Superior temporal gyrus (tissue), 1 donor: ENCODE measurements at regions not wholly inside any gene's neighbourhood (a gene's known extent, or its start where the extent isn't known, plus 50 kb on each side); places are given as distances from the start of the nearest gene placed in this dataset.

Experiments used
- DNase-seq: peaks from one replicate; pipeline ENCODE4 v3.0.0-alpha.2; 2016; ENCODE audit errors: extremely low spot score

DNA sequence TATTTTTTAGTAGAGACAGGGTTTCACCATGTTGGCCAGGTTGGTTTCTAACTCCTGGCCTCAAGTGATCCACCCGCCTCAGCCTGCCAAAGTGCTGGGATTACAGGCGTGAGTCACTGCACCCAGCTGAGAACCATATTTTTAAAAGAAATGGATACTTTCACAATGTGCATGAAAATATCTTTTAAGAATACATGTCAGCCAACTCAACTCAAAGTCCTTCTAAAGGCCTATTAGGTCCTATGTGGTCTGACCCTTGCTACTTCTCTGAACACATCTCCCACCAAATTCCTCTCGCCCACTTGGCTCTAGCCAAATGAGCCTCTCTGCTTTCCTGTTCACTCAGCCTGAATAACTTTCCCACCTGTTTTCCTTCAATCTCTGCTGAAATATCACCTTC, 119.6 kb downstream of the MTX2 start:
- no peak for DNase-seq

DNA sequence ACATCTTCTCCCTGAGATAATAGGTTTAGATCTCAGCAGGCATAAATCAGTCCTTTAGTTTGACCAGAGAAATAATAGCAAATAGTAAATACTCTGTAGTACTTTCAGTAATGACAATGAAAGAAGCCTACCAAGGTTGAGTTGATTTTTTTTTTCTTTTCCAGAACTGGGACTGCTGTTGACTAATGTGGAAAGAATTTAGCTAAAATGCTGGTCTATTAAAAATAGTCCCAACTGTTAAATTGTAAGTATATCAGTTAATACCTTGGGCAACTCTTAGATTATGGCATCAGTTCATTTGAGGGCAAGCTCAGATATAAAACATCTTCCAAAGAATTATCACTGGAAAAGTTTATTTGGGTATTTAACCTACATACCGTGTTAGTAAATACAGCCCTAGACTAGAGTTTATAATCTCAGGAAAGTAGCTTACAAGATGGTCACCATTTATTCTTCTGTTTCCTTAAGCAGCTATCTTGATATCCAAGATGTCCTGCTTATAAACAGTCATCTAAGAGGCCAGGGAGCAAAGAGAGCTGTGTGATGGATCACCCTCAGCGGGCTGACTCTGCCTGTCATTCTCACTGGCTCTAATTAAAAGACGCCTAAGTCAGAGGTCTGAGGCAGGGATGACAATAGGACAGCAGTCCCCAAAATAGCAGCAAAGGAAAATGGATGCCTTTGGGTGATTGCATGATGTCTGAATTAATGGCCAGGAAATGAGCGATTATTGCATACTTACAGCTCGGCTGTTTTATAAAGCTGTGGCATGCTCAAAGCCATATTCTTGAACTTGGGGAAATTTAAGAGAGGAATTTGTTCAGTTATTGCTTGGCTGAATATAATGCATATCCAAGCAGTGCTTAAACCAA, 121.3 kb downstream of the MTX2 start:
- no peak for DNase-seq

GRCh38 chr2:176391148-176391419, 121.8 kb downstream of the MTX2 start:
- DNase-seq, result no peak

- no peak for DNase-seq
Observed at GRCh38 chr2:176392249-176392648, 123.0 kb downstream of the MTX2 start.

DNA sequence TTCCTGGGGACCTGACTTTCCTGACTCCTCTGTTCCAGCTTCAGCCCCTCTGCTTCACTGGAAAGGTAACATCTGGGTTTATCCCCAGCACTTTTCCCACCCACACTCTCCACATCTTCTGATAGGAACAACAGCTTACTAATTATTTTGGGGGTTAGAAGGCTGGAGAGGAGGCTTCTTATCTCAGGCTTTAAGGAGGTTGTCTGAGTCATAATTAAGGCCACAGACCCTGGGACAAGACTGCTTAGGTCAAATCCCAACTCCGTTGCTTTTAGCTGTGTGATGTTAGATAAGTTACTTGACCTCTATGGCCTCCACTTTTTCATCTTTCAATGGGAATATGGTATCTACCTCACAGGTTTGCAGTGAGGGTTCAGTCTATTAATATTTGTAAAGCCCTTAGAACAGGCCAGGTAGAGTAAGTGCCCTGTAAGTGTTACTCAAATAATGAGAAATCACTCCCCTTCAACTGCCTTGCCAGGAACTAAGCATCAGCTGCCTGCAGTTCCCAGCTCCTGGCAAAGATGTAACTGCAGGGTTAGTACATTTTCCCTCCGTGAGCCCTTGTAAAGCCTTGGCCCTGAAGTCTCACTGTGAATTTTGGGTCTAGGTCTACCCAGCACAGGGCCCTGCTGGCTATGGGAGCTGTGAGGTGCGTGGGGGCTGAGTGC, 123.6 kb downstream of the MTX2 start:
- DNase-seq, result no peak

DNA sequence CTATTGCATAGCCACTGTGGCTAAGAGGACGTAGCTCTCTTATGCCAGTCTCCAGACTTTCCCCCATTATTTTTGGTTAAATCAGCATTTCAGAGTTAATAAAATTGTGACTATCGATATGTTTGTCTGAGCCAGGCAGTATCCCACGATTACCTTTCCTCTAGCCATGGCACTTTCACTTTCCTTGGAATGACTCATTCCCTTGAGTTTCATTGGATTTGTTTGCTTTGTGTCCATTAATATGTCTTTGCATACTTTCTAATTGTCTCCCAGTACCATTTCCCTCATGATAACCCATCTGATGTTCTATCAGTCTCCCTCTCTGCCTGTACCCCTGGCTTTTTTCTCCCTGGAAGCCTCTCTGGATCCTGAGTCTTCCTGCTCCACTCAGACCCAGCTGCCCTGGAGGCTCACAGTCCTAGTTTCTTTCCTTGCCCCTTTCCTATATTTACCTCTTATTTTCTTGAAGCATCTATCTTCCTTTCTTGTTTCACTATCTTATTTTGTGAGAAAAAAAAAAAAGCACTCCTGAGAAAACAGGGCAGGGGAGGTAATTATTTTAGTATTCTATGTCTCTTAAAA, 126.1 kb downstream of the MTX2 start:
- DNase-seq, result no peak

DNA sequence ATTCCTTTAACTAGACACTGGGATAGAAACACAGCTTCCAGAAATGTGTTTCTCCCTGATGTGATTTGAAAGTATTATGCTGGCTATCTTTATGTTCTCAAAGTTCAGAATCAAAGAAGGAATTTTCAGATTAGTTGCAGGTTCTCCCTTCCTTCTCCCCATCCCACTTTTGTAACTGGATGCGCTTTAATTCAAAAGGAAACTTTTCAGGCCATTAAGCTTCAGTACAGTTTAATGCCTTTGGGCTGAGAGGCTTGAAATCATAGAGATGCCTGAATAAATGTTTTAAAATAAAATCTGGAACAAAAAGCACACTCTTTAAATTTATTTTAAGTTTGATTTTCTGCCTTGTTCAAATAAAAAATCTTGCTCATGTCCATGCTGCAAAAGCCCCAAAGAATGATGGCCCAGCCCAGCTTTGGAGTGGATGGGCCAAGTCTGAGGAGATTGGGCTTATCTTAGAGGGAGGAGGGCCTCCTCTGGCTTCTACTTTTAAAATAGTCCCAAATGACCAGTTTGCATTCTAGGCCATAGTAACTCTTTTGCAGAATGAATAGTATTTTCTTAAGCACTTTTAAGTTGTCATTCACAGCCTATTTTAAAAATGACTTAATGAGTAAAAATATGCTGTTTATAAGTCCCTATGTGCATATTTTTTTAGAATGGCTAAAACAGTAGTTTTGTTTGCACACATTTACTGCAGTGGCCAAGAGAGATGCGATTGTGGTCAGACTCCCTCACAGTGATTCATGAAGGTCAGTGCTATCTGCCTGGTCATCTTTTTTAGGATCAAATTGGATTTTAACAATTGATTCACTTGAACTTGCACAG, 129.2 kb downstream of the MTX2 start:
- no peak for DNase-seq

DNA sequence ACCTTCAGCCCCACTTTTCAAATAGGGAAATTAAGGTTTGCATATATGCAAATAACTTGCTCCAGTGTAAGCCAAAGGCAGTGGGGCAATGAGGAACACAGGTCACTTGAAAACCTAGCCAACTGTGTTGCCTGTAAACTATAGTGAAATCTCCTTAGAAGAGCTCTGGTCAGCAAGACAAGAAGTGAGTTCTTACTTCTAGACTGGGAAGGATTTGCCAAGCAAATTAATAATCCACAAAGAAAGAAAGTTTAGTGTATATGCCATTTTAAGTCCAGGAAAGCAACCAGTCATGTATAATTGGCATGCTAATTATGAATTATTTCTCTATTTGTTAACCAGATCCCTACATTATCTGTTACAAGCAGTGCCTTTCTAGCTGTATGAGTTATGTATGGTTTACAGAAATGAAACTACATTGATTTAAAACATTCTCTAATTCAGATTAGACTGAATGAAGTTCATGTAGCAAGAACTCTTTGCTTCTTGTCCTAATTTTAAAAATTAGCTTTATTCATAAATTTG, 129.9 kb downstream of the MTX2 start:
- DNase-seq, result no peak

GRCh38 chr2:176405477-176405876, 136.2 kb downstream of the MTX2 start:
- no peak for DNase-seq

- DNase-seq, result no peak
Observed at GRCh38 chr2:176407706-176408105, 138.5 kb downstream of the MTX2 start.

- no peak for DNase-seq
Observed at GRCh38 chr2:176409671-176410070, 140.4 kb downstream of the MTX2 start.

- no peak for DNase-seq
Observed at GRCh38 chr2:176412136-176412535, 142.9 kb downstream of the MTX2 start.

DNA sequence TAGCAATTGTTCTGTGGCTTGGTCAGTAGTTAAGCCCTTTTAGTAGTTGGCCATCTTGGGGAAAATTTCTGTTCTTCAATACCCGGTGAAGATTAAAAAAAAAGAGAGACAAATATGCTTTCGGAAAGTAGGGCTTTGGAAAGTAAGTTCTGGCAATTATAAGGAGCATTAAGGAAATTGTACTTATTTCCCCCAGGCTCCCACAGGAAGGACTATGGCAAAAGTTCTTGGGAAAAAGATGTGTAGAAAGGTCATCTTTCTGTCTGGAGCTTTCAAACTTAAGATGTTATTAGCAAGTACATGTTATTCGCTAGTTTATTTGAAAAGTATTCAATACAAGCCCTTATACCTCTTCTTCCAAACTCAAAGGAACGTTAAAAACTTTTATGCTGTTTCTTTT, 144.5 kb downstream of the MTX2 start:
- no peak for DNase-seq

DNA sequence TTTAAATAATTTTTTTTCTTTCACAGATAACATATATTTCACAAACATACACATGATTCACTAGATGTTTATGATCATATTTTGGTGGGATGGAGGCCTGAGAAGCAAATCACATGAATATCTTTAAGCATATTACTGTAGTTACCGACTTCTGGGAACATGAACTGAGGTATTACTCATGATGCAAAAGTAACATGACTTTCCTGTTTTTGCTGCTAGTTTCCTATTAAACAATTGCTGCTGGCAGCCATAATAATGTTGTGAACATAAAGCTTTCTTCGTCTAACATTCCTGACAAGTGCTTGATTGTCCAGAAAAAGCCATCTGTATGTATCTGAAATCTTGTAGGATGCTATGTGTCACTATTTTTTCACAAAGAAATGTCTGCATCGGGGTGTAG, 145.4 kb downstream of the MTX2 start:
- no peak for DNase-seq

DNA sequence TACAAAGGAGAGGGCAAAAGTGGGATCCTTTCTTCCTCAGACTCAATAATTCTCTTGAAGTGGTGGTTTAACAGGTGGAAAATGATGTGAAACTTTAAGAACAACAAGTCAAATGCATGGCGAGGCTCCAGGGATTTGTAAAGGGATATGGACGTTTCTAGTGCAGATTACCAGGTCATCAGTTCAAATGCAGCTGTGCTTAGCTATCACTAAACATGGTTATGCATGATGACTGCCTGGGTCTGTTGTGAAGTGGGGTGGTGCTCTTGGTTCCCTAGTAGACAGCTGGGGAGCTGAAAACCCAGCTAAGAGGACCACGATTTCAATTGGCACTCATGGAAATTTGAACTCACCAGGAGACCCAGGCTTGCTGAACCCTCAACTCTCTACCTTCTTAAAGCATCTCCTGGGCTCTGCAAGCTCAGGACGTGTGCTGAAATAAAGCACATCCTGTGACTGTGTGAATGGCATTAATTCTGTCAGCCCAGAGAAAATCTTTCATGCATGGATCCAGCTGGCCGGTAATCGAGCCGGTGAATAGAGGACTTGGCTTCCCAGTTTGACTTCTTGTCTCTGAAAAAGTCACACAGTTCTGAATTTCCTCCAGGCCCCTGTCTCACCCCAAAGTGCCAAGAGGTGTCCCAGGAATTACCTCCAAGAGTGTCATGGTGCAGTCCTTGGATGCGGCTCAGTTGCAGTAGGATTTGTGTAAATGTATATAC, 146.1 kb downstream of the MTX2 start:
- DNase-seq, result no peak

- DNase-seq, result no peak
Observed at GRCh38 chr2:176415937-176416499, 146.8 kb downstream of the MTX2 start.

GRCh38 chr2:176418768-176419167, 149.5 kb downstream of the MTX2 start:
- DNase-seq, result no peak

DNA sequence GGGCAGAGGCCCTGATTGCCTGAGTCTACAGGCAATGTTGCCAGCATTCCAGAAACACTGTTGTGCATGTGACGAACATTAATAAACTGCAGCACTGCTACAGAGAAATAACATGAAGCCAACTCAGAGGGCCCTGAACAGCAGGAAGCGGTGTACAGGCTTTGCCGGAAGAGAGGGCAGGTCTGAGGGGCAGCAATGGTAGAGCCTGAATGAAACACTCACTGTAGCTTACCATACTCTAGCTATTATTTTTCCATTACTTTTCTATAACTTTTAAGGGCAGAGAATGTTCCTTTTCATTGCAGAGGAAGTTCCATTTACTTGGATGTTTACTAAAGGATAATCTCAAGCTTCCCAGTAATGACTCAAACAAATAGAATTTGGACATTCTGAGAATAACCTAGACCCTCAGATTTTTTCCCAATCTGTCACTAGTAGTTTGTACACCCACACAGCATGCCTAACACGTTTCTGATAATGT, 150.4 kb downstream of the MTX2 start:
- no peak for DNase-seq

GRCh38 chr2:176421297-176422050, 152.2 kb downstream of the MTX2 start:
- no peak for DNase-seq

DNA sequence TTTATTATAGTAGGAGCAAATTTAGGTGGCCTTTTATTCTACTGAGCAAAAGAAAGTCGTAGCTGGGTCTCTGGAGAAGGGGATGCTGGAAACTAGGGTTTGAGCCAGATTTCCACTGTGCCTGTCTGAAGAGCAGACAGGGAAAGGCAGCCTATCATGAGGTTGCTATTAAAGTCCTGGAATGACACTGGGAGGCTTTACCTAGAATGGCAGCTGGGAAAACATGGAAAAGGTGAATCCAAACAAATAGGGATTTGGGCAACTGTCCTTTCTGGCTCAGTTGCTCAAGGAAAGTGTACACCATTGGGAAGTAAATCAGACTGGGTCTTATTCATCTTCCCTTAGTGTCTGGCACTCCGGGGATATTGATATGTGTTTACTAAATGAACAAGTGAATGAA, 154.6 kb downstream of the MTX2 start:
- DNase-seq, result no peak
